ENCODE measurements at regions not wholly inside any gene's neighbourhood (a gene's known extent, or its start where the extent isn't known, plus 50 kb on each side); places are given as distances from the start of the nearest gene placed in this dataset.

GRCh38 chr16:7765079-7765550, 432.5 kb downstream of the RBFOX1 start:
- peaks cover 0 to 3% of the 10 kb centered on the region in 2 donors for H3K9me3 ChIP-seq
- H3K36me3 ChIP-seq: no peaks in the 10 kb centered on the region
- 18 to 24% (median 20%) methylated on average over 3 of the region's 3 CpGs for WGBS, 3 donors
- TF ChIP-seq EP300 (IDR thresholded peaks at IDR 0.05) (no peak), POLR2A (IDR thresholded peaks at IDR 0.05) (no peak)
- TF ChIP-seq, protein P1, sequence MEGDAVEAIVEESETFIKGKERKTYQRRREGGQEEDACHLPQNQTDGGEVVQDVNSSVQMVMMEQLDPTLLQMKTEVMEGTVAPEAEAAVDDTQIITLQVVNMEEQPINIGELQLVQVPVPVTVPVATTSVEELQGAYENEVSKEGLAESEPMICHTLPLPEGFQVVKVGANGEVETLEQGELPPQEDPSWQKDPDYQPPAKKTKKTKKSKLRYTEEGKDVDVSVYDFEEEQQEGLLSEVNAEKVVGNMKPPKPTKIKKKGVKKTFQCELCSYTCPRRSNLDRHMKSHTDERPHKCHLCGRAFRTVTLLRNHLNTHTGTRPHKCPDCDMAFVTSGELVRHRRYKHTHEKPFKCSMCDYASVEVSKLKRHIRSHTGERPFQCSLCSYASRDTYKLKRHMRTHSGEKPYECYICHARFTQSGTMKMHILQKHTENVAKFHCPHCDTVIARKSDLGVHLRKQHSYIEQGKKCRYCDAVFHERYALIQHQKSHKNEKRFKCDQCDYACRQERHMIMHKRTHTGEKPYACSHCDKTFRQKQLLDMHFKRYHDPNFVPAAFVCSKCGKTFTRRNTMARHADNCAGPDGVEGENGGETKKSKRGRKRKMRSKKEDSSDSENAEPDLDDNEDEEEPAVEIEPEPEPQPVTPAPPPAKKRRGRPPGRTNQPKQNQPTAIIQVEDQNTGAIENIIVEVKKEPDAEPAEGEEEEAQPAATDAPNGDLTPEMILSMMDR (IDR thresholded peaks at IDR 0.05): no peak
- H3K4me3 ChIP-seq: no peak overlapping the region
- DNase-seq: no peak
- no peak overlapping the region for H3K27ac ChIP-seq
- H3K4me1 ChIP-seq (ENCODE audit: insufficient read depth): no peaks in the 10 kb centered on the region
- intact Hi-C loops (cut with DNase I): no loop called here
- H3K27me3 ChIP-seq: no peaks in the 10 kb centered on the region

DNA sequence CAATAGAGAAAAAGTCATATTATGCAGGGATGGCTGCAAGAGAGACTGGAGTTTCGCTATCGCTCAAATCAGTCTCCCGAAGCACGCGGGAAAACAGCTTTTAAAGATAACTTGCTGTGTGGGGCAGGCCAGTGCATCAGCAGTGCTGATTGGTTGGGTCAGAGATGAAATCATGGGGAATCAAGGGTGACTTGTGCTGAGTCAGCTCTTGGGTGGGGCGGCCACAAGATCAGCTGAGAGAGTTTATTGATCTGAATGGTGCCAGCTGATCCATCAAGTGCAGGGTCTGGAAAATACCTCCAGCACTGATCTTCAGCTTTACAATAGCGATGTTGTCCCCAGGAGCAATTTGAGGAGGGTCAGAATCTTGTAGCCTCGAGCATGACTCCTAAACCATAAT, 430.5 kb downstream of the RBFOX1 start:
- WGBS, 3 donors: 59 to 81% (median 68%) methylated on average over 8 of the region's 8 CpGs
- Histone ChIP-seq H3K27me3 (no peaks in the 10 kb centered on the region), H3K9me3 (peaks cover 0 to 3% of the 10 kb centered on the region in 2 donors), H3K27ac (no peak overlapping the region), H3K36me3 (no peaks in the 10 kb centered on the region), H3K4me1 (ENCODE audit: insufficient read depth) (no peaks in the 10 kb centered on the region), H3K4me3 (no peak overlapping the region)
- intact Hi-C loops (cut with DNase I): no loop called here
- no peak for TF ChIP-seq POLR2A (IDR thresholded peaks at IDR 0.05)
- TF ChIP-seq EP300 (IDR thresholded peaks at IDR 0.05): no peak
- TF ChIP-seq, protein P1 (IDR thresholded peaks at IDR 0.05): no peak
- no peak for DNase-seq

All from ovary (tissue), 7 donors.